Activated naive CD4-positive, alpha-beta T cell treated with anti-CD3 and anti-CD28 coated beads, Interleukin-2, amount 10 ng/mL, durations not matched to agents 7 days and 5 days (primary cell): ENCODE measurements at regions not wholly inside any gene's neighbourhood (a gene's known extent, or its start where the extent isn't known, plus 50 kb on each side); places are given as distances from the start of the nearest gene placed in this dataset.
"Not testable (repeated sequence)": the region's sequence is repeated elsewhere in the genome, so short reads cannot be mapped to it uniquely, and the experiment has no call there.

Experiments
- CTCF ChIA-PET: fragments of 350-600 bp; sonication (Branson Sonifier 250); formaldehyde crosslinking; loops from one replicate; lab custom pipeline; 2021; ENCODE audit warnings: antibody characterized with exemption; lab: Charles Lee
- DNase-seq: peaks from one replicate; pipeline ENCODE4 v3.0.0-alpha.2; 2020
- H3K27ac Mint-ChIP-seq: one replicate; pipeline ENCODE4 v1.8.0; 2021; ENCODE audit warnings: mild to moderate bottlenecking, moderate library complexity, mixed read lengths
- H3K27me3 Mint-ChIP-seq: one replicate; pipeline ENCODE4 v1.8.0; 2021; ENCODE audit warnings: mild to moderate bottlenecking, mixed read lengths
- H3K36me3 Mint-ChIP-seq: one replicate; pipeline ENCODE4 v1.8.0; 2021; ENCODE audit warnings: mixed read lengths
- H3K4me1 Mint-ChIP-seq: one replicate; pipeline ENCODE4 v1.8.0; 2021; ENCODE audit warnings: mixed read lengths
- H3K4me3 Mint-ChIP-seq: one replicate; pipeline ENCODE4 v1.8.0; 2021; ENCODE audit warnings: mild to moderate bottlenecking, moderate library complexity, mixed read lengths
- H3K9me3 Mint-ChIP-seq: one replicate; pipeline ENCODE4 v1.8.0; 2021; ENCODE audit warnings: mixed read lengths

GRCh38 chr1:234782791-234783190 lies 172.8 kb upstream of the IRF2BP2 start:
- Mint-ChIP-seq H3K36me3 (no peaks in the 10 kb centered on the region), H3K27ac (no peak overlapping the region), H3K4me1 (no peaks in the 10 kb centered on the region), H3K9me3 (no peaks in the 10 kb centered on the region), H3K27me3 (no peaks in the 10 kb centered on the region), H3K4me3 (no peak overlapping the region)
- CTCF ChIA-PET, result no interaction called here
- DNase-seq, result no peak

GRCh38 chr1:234782105-234782751 lies 172.2 kb upstream of the IRF2BP2 start:
- DNase-seq, result no peak
- CTCF ChIA-PET, result no interaction called here
- Mint-ChIP-seq H3K27ac (no peak overlapping the region), H3K27me3 (no peaks in the 10 kb centered on the region), H3K9me3 (no peaks in the 10 kb centered on the region), H3K36me3 (no peaks in the 10 kb centered on the region), H3K4me3 (no peak overlapping the region), H3K4me1 (no peaks in the 10 kb centered on the region)

GRCh38 chr1:234781241-234782065 lies 171.5 kb upstream of the IRF2BP2 start:
- Mint-ChIP-seq H3K4me3 (no peak overlapping the region), H3K9me3 (no peaks in the 10 kb centered on the region), H3K27ac (no peak overlapping the region), H3K27me3 (no peaks in the 10 kb centered on the region), H3K36me3 (no peaks in the 10 kb centered on the region), H3K4me1 (no peaks in the 10 kb centered on the region)
- CTCF ChIA-PET, result interaction anchor here (0.7 kb wide), 2 partner anchors 282 to 1304 kb away, joined by 3 read pairs; no protein-coding TSS in a partner anchor
- DNase-seq, result no peak

GRCh38 chr1:234780531-234781162 lies 170.7 kb upstream of the IRF2BP2 start:
- CTCF ChIA-PET, result interaction anchor here (0.6 to 0.7 kb wide), 2 partner anchors 125 to 281 kb away, joined by 3 to 4 read pairs; no protein-coding TSS in a partner anchor
- H3K9me3 Mint-ChIP-seq, result no peaks in the 10 kb centered on the region
- no peak overlapping the region for H3K27ac Mint-ChIP-seq
- H3K4me1 Mint-ChIP-seq, result no peaks in the 10 kb centered on the region
- no peaks in the 10 kb centered on the region for H3K36me3 Mint-ChIP-seq
- DNase-seq, result no peak
- H3K27me3 Mint-ChIP-seq, result no peaks in the 10 kb centered on the region
- no peak overlapping the region for H3K4me3 Mint-ChIP-seq

DNA sequence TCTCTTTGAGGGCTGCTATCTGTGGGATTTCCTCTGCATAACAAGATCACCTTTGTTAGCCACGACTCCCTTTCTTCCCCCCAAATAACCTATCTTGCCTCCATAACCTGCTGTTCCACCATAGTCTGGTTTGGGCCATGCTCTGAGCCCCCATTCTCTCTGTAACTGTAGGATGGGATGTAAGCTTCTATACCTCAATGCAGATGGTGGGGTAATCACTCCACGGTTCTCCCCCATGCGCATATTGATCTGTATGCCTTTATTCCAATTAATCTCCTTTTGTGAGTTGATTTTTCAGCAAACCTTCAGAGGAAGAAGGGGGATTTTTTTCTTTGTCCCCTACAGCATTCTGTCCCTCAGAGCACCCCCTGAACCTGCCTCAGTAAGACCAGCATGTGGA lies 170.1 kb upstream of the IRF2BP2 start:
- Mint-ChIP-seq H3K27ac (no peak overlapping the region), H3K4me1 (peaks cover 1% of the 10 kb centered on the region), H3K27me3 (no peaks in the 10 kb centered on the region), H3K36me3 (peaks cover 2% of the 10 kb centered on the region), H3K9me3 (peaks cover 3% of the 10 kb centered on the region), H3K4me3 (no peak overlapping the region)
- no peak for DNase-seq
- CTCF ChIA-PET, result interaction anchor here (0.6 kb wide), 1 partner anchor 126 kb away, joined by 4 read pairs; no protein-coding TSS in a partner anchor

- H3K36me3 Mint-ChIP-seq, DNase-seq, H3K27ac Mint-ChIP-seq, H3K27me3 Mint-ChIP-seq, H3K4me3 Mint-ChIP-seq, H3K4me1 Mint-ChIP-seq, H3K9me3 Mint-ChIP-seq, CTCF ChIA-PET: not testable (repeated sequence)
These were observed 169.6 kb upstream of the IRF2BP2 start for GRCh38 chr1:234779600-234779999.

DNA sequence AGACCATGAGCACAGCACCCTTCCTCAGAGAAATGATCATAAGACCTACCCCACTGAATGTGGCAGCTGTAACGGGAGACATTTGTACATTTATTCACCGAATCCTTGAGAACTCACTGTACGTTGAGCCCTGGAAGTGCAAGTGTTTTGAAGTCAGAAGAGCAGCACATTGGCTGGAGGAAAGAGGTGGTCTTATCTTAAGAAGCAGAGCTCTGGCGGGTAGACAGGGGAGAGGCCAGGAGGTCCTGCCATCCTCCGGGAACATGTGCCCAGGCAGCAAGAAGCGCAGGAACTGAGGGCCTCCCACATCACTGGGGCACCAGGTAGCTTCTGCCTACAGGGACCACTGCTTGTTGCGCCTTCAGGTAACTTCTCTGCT lies 169.2 kb upstream of the IRF2BP2 start:
- peaks cover 4% of the 10 kb centered on the region for H3K36me3 Mint-ChIP-seq

DNA sequence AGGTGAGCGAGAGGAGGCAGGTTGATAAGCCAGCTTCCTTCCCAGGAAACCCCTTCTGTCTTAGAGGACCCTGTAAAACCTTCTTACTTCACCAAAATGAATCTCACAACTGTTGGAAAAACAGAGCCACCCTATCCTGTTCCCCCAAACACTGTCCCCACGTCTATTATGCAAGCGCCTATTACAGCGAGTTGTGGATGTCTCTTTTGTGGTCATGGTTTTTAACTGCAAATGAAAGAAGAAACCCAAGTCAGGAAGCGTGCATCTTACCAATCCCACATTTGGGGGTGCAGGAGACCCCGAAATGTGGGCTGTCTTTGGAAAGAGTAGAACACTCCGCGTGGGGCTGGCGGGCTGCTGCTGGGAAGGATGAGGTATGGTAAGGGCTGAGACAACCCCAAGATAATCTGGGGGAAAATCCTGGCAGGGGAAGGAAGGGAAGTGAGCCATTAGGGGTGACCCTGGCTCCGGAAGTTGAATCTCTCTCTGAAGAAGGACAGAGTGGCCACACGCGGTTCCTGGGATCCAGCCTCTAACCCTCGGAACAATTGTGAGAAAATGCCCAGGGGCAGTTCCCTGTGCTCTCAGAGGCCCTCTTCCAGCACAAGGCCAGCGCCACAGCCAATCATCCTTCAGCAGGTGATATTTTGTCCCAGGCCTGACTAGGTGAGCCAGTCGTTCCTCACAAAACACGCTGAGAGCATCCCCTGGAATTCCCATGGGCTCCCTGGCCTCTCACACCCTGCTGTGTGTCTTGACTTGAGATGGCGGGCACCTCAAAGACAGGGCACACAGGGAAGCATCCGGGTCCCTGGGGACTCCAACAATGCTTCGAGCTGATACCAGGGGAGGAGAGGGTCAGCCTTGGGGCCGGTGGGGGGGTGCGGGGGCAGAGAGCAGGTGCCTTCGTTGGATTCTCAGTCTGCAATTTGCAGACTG lies 168.5 kb upstream of the IRF2BP2 start:
- Mint-ChIP-seq H3K4me1 (peaks cover 7% of the 10 kb centered on the region), H3K27me3 (no peaks in the 10 kb centered on the region), H3K27ac (no peak overlapping the region), H3K4me3 (no peak overlapping the region), H3K36me3 (peaks cover 4% of the 10 kb centered on the region), H3K9me3 (peaks cover 7% of the 10 kb centered on the region)
- DNase-seq, result no peak
- CTCF ChIA-PET, result interaction anchor here (0.6 to 1.0 kb wide), 2 partner anchors 10 to 121 kb away, joined by 3 read pairs; no protein-coding TSS in a partner anchor

More for the DNA sequence above, 169.2 kb upstream of the IRF2BP2 start:
- CTCF ChIA-PET, result no interaction called here
- H3K27ac Mint-ChIP-seq, result no peak overlapping the region
- peaks cover 7% of the 10 kb centered on the region for H3K4me1 Mint-ChIP-seq
- DNase-seq, result no peak
- no peak overlapping the region for H3K4me3 Mint-ChIP-seq
- H3K27me3 Mint-ChIP-seq, result no peaks in the 10 kb centered on the region
- H3K9me3 Mint-ChIP-seq, result peaks cover 7% of the 10 kb centered on the region

DNA sequence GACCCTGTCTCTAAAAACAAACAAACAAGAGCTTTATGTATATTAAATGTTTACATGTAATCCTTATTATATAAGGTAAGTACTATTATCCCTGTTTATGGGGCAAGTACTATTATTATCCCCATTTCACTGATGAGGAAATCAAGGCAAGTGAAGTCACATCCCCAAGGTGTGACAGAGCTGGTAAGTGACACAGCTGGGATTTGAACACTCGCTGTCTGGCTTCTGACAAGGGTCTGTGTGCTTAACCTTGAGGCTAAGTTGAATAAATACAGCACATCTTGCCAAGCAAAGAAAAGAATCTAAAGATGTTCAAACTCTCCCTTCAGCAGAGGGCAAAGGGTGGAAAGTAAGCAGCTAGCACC lies 167.9 kb upstream of the IRF2BP2 start:
- peaks cover 9% of the 10 kb centered on the region for H3K4me1 Mint-ChIP-seq
- H3K9me3 Mint-ChIP-seq, result peaks cover 7% of the 10 kb centered on the region
- DNase-seq, result no peak
- CTCF ChIA-PET, result interaction anchor here (0.6 to 1.0 kb wide), 2 partner anchors 10 to 120 kb away, joined by 3 read pairs; no protein-coding TSS in a partner anchor
- H3K36me3 Mint-ChIP-seq, result peaks cover 5% of the 10 kb centered on the region
- H3K27ac Mint-ChIP-seq, result no peak overlapping the region
- no peak overlapping the region for H3K4me3 Mint-ChIP-seq
- no peaks in the 10 kb centered on the region for H3K27me3 Mint-ChIP-seq

DNA sequence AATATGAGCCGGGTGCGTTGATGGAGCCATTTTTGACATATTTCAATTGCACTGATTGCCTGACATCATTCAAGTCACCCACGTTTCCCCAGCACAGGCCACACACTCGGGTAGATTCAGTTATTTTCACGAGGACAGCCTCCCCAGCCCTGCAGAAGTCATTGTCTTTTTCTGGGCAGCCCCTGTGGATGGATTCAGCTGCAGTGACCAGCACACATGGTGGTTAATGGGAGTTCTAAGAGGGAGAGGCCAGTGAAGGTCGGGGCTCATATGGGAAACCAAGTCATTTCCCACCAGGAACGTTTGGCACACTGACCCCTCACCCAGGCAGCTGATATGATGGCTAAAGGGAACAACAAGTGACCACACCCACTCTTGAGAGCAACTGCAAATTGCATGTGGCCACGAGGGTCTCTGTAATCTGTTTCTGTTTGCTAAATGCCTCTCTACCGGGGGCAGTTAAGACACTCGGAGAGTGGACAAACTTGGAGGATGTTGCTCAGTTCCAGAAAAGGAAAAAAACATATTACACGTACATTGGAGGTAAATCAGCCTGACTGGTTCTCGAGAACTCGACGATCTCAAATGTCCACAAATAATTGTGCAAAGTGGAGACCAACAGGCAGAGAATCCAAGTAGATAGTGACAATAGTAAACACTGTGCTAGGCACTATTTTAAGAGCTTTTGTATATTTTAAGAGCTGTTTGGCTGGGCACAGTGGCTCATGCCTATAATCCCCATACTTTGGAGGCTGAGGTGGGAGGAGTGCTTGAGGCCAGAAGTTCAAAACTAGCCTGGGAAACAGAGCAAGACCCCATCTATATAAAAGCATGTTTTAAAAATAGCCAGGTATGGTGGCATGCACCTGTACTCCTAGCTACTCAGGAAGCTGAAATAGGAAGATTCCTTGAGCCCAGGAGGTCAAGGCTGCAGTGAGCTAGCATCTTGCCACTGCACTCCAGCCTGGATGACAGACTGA lies 167.2 kb upstream of the IRF2BP2 start:
- Mint-ChIP-seq H3K36me3 (peaks cover 6% of the 10 kb centered on the region), H3K4me1 (peaks cover 16% of the 10 kb centered on the region), H3K27ac (no peak overlapping the region), H3K4me3 (no peak overlapping the region), H3K9me3 (peaks cover 7% of the 10 kb centered on the region), H3K27me3 (no peaks in the 10 kb centered on the region)
- DNase-seq, result no peak
- CTCF ChIA-PET, result interaction anchor here (0.6 to 1.0 kb wide), 3 partner anchors 9 to 202 kb away, joined by 3 read pairs; no protein-coding TSS in a partner anchor

- no peak overlapping the region for H3K27ac Mint-ChIP-seq
- H3K9me3 Mint-ChIP-seq, result peaks cover 7% of the 10 kb centered on the region
- no peak for DNase-seq
- H3K4me3 Mint-ChIP-seq, result no peak overlapping the region
- peaks cover 6% of the 10 kb centered on the region for H3K36me3 Mint-ChIP-seq
- CTCF ChIA-PET, result interaction anchor here (1.0 kb wide), 1 partner anchor 203 kb away, joined by 3 read pairs; no protein-coding TSS in a partner anchor
- no peaks in the 10 kb centered on the region for H3K27me3 Mint-ChIP-seq
- peaks cover 24% of the 10 kb centered on the region for H3K4me1 Mint-ChIP-seq
These were observed 166.4 kb upstream of the IRF2BP2 start for GRCh38 chr1:234776256-234776875.

GRCh38 chr1:234775477-234776246 lies 165.7 kb upstream of the IRF2BP2 start:
- H3K4me1 Mint-ChIP-seq, result peaks cover 31% of the 10 kb centered on the region
- H3K36me3 Mint-ChIP-seq, result peaks cover 6% of the 10 kb centered on the region
- no peak overlapping the region for H3K27ac Mint-ChIP-seq
- no peaks in the 10 kb centered on the region for H3K27me3 Mint-ChIP-seq
- peaks cover 7% of the 10 kb centered on the region for H3K9me3 Mint-ChIP-seq
- CTCF ChIA-PET, result interaction anchor here (1.0 kb wide), 1 partner anchor 203 kb away, joined by 3 read pairs; no protein-coding TSS in a partner anchor
- DNase-seq, result no peak
- no peak overlapping the region for H3K4me3 Mint-ChIP-seq
